GM23338 (cell line): ENCODE measurements at regions not wholly inside any gene's neighbourhood (a gene's known extent, or its start where the extent isn't known, plus 50 kb on each side); places are given as distances from the start of the nearest gene placed in this dataset.

Experiments used
- CREB1 ChIP-seq: fragments of 250-450 bp; sonication (Bioruptor Pico); IDR thresholded peaks from 2 replicates; pipeline ENCODE4 v1.5.0; 2020; ENCODE audit warnings: low read depth, mild to moderate bottlenecking, moderate library complexity
- EZH2phosphoT487 ChIP-seq: fragments of 200-600 bp; sonication (generic); IDR thresholded peaks from one replicate; pipeline ENCODE4 v1.8.1; 2018; ENCODE audit warnings: antibody characterized with exemption; ENCODE audit not compliant: unreplicated experiment
- JUNB ChIP-seq: IDR thresholded peaks from one replicate; pipeline ENCODE4 v1.6.1; 2016; ENCODE audit warnings: antibody characterized with exemption; ENCODE audit not compliant: unreplicated experiment
- NANOG ChIP-seq: IDR thresholded peaks from 2 replicates; pipeline ENCODE4 v1.6.1; 2016; ENCODE audit warnings: antibody characterized with exemption, borderline replicate concordance
- STAT1 ChIP-seq: IDR thresholded peaks from one replicate; pipeline ENCODE4 v1.6.1; 2016; ENCODE audit warnings: antibody characterized with exemption; ENCODE audit not compliant: unreplicated experiment
- ZNF114 ChIP-seq: fragments of 250-450 bp; sonication (Bioruptor Pico); IDR thresholded peaks from 2 replicates; pipeline ENCODE4 v1.5.0; 2020; ENCODE audit warnings: mild to moderate bottlenecking, moderate library complexity
- ZNF462 ChIP-seq: fragments of 250-450 bp; sonication (Bioruptor Pico); IDR thresholded peaks from 2 replicates; pipeline ENCODE4 v1.5.0; 2020; ENCODE audit warnings: mild to moderate bottlenecking, moderate library complexity
- TF ChIP-seq, protein P1 (sequence below): IDR thresholded peaks from one replicate; pipeline ENCODE4 v1.6.1; 2018; ENCODE audit warnings: antibody characterized with exemption; ENCODE audit not compliant: unreplicated experiment

- TF ChIP-seq ZNF462 (CRISPR knock-in tag) (no peak), STAT1 (no peak), JUNB (no peak), ZNF114 (no peak), NANOG (no peak), CREB1 (CRISPR knock-in tag) (no peak), EZH2phosphoT487 (no peak)
- TF ChIP-seq, protein P1, sequence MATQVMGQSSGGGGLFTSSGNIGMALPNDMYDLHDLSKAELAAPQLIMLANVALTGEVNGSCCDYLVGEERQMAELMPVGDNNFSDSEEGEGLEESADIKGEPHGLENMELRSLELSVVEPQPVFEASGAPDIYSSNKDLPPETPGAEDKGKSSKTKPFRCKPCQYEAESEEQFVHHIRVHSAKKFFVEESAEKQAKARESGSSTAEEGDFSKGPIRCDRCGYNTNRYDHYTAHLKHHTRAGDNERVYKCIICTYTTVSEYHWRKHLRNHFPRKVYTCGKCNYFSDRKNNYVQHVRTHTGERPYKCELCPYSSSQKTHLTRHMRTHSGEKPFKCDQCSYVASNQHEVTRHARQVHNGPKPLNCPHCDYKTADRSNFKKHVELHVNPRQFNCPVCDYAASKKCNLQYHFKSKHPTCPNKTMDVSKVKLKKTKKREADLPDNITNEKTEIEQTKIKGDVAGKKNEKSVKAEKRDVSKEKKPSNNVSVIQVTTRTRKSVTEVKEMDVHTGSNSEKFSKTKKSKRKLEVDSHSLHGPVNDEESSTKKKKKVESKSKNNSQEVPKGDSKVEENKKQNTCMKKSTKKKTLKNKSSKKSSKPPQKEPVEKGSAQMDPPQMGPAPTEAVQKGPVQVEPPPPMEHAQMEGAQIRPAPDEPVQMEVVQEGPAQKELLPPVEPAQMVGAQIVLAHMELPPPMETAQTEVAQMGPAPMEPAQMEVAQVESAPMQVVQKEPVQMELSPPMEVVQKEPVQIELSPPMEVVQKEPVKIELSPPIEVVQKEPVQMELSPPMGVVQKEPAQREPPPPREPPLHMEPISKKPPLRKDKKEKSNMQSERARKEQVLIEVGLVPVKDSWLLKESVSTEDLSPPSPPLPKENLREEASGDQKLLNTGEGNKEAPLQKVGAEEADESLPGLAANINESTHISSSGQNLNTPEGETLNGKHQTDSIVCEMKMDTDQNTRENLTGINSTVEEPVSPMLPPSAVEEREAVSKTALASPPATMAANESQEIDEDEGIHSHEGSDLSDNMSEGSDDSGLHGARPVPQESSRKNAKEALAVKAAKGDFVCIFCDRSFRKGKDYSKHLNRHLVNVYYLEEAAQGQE = no peak
Measured at GRCh38 chr1:14242123-14242522, 356.4 kb upstream of the KAZN start (continued).
